NCI-H2171 (cell line): ENCODE measurements at regions not wholly inside any gene's neighbourhood (a gene's known extent, or its start where the extent isn't known, plus 50 kb on each side); places are given as distances from the start of the nearest gene placed in this dataset.

Experiments
- DNase-seq: peaks from one replicate; lab custom pipeline; 2025; lab: John Stamatoyannopoulos, UW

DNA sequence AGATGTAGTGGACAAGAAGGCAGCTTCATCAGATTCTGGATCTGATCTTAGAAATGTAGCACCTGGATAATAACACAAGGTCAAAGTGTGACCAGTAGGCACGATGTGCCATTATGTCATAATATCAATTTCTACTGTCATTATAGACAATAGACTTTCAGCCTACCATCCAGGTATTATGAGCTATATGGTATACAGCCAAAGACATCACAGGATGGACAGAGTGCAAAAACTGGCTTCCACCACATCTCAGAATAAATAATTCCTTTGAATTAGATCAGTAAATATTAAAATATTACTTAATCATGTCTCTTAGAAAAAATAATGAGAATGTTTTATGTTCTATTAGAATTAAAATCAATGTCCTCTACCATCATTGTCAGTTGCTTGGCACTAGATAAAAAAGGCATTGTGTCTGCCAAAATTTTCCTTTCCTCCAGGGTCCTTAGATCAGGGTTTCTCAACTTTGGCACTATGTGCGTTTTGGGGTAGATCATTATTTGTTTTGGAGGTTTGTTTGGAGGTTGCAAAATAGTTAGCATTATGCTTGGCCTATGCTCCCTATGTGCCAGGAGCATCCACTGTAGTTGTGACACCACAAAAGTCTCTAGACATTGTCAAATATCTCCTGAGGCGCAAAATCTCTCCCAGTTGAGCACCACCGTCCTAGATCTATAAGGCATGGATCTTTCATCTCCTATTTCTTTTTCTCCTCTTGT, 86.7 kb upstream of the NRIP1 start:
- DNase-seq, result no peak

DNA sequence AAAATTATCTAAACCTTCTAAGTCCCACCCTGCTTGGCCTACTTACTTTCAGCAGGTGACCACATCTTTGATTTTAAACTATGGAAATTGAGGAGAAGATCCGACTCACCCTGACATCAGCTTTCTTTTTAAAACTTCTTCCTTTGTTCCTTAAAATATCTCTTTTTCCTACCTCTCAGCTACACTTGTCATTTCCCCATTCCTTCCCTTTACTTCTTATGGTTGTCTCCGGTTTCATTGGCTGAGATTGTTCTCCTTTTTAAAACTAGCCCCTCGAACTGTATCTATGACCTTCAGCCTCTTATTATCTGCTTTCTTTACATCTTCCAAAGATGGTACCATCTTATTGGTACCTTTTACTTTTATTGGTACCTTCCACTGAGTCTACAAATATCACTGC, 87.8 kb upstream of the NRIP1 start:
- no peak for DNase-seq

DNA sequence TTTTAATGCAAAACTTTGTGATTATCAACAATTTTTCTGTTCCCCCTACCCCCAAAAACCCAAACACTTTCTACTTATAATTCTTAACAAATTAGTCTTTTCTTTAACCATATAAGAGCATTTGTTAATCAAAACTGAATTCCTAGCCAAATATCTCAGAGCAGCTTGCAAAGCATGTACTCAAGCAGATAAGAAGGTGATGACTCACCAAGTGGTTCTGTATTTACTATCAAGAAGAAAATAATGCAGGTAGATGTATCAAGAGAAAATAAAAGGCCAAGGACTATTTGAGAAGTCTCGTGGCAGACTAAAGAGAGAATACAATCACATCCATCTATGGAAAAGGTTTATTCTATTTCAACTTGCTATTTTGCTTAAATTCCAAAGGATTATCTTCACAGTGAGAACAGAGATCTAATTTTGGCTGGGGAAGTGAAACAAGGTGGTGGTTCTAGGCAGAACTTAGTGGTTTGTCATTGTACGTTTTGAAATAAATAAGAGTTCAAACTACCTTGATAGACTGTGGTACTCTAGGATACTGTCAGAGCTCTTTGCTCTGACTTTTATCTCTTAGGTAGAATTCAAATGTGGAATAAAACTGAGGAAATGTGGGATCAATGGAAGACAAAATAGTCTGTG, 94.7 kb upstream of the NRIP1 start:
- DNase-seq, result no peak

DNA sequence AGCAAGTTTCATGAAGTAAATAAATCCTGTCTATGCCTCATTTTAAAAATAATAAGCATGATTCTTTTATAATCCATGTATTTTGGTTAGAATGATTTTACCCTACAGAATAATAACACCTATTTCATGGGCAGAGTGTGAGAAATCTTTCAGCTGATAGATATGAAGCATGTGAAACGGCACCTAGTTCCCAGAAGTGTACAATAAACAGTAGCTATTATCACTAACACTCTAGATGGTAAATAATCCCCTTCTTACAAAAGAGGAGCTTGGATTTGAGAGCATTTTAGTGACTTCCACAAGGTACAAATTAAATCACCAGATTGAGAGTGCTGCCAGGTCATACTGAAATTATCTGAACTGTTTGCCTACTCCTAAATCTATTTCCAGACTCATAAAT, 95.3 kb upstream of the NRIP1 start:
- no peak for DNase-seq

DNA sequence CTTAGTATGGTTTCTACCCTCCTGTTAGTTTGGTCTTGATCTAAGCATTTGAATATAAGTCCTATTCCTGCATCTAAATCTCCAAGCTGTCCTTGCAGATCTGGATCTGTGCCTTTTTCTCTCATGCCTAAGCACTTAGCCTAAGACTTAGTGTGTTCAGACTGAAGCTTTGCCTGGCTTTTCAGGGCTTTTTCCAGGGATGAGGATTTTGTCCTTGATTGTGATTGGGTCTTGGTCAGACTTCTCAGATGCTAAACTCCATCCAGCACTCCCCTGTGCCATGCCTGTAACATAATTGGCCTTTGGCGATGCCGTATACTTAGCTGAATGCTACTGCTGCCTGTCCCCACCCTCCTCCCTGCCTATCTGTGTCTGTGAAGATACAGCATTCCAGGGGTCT, 98.1 kb upstream of the NRIP1 start:
- DNase-seq, result no peak

DNA sequence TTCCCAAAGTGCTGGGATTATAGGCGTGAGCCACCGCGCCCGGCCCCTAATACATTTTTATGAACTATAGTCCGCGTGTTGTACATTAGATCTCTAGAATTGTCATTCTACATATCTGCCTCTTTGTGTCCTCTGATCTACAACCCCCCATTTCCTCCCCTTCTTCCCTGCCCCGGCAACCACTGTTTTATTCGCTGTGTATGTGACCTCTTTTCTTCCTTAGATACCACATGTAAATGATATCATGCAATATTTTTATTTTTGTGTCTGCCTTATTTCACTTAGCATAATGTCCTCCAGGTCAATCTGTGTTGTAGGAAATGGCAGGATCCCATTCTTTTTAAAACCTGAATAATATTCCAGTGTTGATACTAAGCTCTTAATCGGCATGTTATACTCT, 99.5 kb upstream of the NRIP1 start:
- DNase-seq, result no peak

DNA sequence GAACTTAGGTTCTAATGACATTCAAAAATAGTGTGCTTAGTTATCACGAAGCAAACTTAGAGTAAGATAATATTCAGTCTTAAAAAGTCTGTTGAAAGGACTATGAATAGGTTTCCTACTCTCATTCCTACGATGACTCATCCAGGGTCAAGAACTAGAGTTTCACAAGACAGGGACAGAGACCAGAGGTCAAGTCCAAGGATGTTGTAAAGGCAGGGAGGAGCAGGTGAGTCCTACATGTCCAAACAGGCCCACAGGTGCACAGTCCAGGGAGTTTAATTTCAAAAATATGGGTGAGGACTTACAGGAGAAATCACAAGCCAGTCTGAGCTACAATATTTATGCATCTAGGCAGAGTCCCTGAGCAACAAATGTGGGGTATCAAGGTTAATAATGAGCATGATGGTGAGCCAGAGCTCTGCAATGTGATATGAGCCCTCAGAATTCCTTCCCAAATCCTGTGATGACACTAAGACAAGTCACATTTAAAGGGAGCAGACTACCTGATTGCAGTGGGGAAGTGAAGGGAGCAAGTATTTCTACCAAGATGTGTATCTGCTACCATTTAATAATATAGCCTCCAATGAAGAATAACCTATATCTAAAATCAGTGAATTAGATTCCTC, 100.0 kb upstream of the NRIP1 start:
- no peak for DNase-seq

DNA sequence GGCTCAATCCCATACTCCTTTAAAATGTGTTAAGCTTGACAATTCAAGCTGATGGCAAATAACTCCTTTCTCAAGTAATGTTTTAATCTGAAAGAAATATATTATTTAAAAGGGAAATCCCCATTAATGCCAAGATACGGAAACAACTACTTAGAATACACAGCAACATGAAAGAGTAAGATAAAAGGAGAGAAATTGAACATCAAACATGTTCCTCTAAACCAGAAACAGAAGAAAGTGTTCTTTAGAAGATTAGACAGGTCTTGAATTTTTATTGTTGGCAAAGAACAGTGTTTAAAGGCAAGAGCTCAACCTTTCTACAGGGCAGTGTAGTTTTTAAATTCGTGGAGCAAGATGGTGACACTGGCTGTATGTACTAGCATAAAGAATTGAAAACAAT, 105.8 kb upstream of the NRIP1 start:
- DNase-seq, result no peak

DNA sequence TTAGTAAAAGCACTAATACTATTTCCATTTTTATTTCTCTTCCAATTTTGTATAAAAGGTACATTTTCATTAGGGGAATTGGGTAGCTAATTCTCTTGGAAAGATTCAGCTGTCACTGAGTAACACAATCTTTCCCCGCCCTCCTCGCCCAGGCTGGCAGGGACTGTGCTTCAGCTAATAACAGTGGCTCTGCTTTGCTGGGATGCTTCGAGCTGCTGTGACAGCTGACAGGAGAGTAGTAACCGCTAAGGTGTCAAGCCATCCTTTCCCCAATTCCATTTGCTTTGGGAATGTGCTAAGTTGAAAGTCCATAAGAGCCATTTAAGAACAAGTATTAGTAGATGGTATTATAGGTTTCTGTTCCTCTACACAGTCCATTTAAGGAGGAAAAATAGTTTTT, 106.7 kb upstream of the NRIP1 start:
- no peak for DNase-seq

DNA sequence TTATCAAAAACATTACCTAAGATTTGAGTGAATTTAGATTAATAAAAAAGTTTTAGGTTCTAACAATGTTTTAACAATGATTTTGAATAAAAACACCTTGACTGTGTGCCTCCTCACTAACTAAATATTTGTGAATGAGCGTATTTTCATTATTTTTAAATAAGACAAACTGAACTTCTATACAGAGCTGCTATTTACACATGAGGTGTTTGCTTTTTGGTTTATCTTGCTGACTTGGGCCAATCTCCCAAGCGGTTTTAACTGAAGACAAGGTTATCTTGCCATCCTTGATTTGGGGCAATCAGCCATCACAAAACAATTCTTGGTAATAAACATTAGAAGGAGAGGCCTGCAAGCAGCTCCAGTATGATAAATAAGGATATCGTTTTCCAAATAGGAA, 108.2 kb upstream of the NRIP1 start:
- no peak for DNase-seq

DNA sequence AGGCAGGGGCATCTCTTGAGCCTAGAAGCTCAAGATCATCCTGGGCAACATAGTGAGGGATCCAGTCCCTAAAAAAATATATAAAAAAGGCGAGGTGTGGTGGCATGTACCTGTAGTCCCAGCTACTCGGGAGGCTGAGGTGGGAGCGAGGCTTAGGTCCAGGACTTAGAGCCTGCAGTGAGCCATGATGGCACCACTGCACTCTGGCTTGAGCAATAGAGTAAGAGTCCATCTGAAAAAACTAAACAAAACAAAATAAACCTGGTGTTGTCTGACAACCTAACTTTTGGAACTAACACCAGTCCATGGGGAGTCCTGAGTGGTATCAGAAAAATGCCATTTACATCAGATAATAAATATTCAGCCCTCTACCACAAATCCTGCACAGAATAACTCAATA, 110.1 kb upstream of the NRIP1 start:
- no peak for DNase-seq

DNA sequence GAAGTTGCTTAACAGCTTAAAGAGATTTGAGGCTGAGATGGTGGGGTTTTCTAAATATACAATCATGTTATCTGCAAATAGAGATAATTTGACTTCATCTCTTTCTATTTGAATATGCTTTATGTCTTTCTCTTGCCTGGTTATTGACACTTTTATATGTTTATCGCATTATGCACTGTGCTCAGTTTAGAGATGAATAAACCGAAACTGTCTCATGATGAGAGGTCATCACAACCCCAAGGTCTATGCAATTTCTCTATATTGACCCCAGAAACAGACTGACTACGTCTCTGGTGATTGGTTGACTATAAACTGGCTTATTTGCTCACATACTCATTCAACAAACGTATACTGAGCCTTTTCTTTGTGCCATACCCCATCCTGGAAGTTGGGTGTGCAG, 117.9 kb upstream of the NRIP1 start:
- no peak for DNase-seq

DNA sequence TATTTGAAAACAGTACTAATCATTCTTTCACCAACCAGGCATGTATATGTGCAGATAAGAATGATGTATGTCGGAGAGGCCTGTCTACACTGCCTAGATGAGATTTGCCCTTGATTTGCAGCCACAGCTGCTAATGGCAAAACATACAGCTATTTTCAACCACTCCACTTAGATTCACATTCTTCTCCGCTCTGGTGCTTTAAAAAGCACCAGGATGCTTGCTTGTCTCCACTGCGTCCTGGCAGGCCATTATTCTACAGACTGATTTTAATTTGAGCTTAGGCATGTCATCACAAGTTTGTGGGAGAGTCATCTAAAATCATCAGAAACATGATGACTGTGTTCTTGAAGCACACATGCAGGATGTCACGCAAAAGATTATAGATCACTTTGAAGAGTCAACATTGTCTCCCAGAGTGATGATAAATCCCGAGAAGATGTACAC, 119.0 kb upstream of the NRIP1 start:
- no peak for DNase-seq

DNA sequence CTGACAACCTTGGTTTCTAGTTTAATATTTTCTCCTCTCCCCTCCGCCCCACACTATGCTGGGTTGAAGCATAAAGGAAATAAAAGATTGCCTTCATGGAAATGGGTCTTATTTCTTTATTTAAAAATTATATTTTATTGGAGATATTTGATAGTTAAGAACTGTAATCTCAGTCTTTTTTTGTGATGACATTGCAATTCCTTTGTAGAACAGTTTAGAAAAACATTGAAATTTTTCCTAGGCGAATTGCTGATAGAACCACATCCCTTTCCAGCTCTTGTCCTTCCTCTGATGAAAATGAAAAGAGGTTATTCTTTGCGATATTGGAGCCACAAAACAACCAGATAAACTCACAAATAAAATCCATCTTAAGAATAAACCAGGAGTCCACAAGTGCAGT, 125.6 kb upstream of the NRIP1 start:
- no peak for DNase-seq

DNA sequence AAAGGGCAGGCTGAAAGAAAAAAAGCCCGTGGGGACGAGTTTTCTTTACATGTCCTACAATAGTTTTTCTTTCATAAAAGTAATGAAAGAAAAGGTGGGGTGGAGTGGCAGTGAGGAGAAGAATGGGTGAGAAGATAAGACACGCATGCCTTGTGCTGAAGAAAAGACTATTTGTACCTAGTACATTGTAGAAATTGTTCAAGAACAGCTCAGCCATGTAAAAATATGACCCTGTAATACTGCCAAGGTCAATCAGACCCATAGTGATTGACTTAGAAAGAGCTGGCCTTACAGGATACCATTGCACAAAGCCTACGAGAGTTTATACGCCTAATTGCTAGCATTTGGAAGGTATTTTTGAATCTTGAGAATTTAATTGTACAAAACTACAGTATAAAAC, 126.0 kb upstream of the NRIP1 start:
- DNase-seq, result no peak

DNA sequence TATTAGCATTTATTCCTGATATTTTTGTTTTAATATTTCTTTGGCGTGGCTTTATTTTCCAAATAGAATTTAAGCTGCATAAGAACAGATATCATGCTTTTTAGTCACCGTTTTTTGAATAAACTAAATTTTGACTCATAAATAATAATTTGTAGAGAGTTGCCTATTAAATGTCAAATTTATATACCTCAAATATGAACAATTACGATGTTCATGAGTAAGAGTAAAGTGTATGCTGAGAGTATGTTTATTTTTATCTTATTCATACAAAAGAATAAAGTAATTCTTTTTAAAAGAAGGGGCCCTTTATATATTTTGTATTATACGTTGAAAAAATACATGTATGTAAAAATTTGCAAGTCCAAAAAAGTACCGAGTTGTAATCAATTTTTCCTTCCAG, 126.5 kb upstream of the NRIP1 start:
- no peak for DNase-seq

DNA sequence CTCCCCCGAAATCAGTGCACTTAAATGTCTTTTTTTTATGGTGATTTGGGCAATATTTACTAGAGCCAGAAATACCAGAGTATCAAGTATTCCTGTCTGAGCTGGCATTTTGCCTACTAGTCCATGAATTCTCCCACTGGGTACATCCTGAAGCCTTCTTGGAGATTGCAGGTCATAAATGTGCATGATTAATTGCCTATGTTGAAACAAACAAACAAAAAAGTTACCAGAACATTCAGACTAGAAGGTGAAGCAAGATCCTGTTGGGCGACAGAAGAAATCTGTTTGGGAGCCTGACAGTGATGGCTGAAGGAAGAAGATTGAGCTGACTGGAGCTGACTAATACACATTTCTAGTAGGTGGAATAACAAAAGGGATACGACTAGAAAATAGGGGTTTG, 127.4 kb upstream of the NRIP1 start:
- no peak for DNase-seq

DNA sequence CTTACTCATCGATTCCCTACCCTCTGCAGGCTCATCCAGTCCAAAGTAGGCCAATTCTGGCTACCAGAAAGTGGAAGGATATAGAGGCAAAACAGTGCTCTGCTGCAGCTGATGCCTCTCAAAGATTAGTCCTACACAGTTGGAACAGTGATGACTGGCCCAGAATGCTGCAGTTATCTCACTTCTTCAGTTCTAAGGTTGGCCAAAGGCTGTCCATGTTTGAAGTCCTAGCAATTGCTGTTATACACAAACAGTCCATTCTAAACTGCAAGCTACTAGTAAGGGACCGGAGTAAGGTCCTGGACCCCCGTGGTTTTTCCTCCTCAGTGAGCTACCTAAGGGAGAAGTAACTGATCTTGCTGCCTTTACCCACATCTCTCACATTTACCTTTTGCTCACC, 129.1 kb upstream of the NRIP1 start:
- DNase-seq, result no peak

DNA sequence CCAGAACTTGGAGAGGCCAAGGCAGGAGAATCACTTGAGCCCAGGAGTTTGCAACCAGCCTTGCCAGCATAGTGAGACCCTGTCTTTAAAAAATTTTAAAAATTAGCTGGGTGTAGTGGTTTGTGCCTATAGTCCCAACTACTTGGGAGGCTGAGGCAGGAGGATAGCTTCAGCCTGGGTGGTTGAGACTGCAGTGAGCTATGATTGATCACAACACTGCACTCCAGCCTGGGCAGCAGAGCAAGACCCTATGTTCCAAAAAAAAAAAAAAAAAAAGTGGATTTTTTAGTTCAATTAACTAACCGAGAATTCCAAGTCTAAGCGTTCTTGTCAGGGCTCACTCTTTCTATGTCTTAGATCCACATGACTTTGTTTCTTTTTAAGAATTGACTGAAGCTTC, 130.3 kb upstream of the NRIP1 start:
- no peak for DNase-seq

DNA sequence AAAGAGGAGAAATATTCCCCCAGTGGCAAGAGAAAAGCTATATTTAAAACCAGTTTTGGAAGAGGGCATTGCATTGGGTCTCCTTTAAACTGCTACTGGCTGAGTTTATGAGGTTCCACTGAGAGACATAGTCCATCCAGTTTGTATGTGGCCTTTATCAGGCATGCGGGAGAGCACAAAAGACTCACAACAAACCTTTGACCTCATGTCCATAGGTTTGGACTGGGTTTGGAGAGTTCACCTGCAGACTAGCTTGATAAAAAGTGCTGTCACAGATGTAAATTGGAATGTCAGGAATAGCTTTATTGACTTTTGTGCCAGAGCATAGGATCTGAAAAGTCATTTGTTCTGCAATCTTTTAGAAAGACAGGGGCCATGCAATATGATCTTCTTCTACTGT, 131.0 kb upstream of the NRIP1 start:
- no peak for DNase-seq

DNA sequence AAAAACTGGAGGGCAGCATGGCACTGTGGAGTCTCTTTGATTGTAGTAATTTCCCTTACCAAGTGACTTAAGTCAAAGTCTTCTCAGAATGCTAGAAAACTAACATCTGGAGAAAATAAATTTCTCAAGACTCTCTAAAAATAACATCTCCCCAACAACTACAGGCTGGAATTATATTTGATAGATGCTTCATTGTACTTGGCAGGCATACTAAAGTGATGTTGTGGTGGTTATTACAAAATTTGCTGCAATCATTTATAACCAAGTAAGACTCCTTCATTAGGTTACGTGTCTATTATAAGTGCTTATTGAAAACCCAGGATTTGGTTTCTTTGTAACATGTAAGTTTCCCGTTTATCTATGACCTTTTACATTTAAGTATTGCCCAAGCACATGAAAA, 132.9 kb upstream of the NRIP1 start:
- DNase-seq, result no peak

DNA sequence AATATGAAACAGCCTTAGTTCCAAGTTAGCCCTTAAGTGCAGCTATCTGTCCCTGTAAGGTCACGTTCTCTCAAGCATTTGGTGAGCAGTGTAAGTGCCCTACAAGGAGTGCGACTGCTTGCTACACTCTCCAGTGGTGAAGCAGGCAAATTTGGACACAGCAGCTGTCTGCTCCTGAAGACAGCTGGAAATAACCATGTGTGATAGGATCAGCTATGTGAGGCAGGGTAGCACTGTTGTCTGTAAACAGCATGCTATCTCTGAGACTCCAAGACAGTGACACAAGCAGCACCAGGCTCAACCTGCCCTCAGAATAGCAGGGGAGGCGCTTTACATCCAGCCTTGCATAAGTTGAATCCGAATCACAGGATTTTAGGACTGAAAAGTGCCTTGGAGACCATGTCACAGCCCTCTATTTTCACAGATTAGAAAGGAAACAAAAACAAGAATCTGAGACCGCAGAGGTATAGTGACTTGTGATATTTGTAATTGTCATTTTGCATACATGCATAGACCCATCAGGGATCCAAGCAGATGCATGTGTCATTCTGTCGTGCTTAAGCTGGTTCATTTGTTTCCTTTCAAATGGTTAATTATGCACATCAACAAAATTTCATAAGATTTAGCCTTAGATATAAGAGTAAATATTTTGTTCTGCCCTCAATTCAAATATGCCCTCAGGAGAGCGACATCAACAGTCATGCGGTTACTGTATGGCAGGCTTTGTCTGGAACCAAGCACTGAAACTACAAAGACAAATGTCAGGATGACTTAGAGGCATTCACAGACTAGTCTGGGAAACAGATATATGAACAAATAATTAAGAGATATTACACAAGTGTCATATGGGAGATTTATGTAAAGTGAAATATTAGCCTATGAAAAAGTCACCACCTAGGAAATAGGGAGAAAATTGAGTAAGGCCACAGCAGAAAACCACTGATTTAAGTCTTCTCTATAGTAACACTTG, 134.9 kb upstream of the NRIP1 start:
- no peak for DNase-seq

DNA sequence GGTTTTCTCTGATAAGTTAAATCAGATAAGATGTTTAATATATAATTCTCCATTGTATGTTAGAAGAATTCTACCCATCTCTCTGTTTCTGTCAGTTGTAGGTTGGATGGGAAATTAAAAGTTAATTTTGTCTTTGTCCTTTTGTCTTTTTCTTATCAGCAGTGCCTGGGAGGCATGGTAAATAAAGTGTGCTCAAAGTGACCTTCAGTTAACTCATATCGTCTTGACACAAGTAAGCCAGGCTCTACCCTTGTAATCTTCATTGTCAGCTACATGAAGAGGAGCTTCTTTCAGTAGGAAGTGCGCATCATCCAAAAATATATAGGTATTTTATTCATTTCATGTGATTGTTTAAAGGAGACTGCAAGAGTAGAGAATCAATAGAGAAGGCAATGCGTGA, 138.9 kb upstream of the NRIP1 start:
- DNase-seq, result no peak
